ENCODE measurements at regions not wholly inside any gene's neighbourhood (a gene's known extent, or its start where the extent isn't known, plus 50 kb on each side); places are given as distances from the start of the nearest gene placed in this dataset.

DNA sequence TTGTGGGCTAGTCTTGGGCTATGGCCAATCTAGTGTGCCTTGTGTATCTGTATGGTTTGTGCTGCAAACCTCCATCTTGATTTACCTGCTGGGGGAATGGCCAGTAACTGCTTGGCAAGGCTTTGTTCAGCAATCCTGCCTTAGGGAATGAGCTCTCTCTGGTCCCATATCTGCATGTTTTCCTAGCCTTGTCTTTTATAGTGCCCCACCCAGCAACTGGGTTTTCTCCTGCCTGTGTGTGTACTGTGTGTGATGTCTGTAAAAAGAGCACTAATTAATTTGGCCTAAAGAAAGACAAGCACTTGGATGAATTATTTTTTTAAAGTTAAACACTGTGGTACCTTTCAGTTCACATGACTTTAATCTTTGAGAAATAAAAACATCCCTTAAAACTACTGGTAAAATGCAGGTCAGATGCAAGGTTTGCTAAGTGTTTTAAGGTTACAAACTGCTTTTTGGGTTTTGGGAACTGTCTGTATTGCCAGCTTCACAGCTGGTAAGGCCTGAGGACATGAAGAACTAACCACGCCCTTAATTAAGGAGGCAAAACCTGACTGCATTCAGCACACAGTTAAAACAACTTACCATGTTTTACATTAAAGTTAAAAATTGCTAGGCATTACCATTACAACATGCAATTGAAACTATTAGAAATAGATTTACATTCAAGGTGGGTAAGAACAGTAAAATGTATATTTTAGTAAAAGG lies 1169.2 kb downstream of the OTOL1 start:
- Histone ChIP-seq H3K27me3 (ENCODE audit: low read depth, low read length) (no peaks in the 10 kb centered on the region), H3K9me3 (ENCODE audit: insufficient read depth, low read length) (no peaks in the 10 kb centered on the region), H3K4me2 (ENCODE audit: low read length) (no peak overlapping the region), H3K79me2 (ENCODE audit: low read length) (no peaks in the 10 kb centered on the region), H3K4me3 (ENCODE audit: low read length) (no peak overlapping the region), H3K9ac (ENCODE audit: low read length) (no peak overlapping the region), H3K36me3 (replicated peaks; ENCODE audit: low read depth, low read length) (no peaks in the 10 kb centered on the region), H3K27ac (ENCODE audit: low read length) (no peak overlapping the region), H2AFZ (ENCODE audit: low read depth, low read length) (no peak overlapping the region), H4K20me1 (ENCODE audit: insufficient read depth, low read length) (no peaks in the 10 kb centered on the region), H3K4me1 (ENCODE audit: low read length) (no peaks in the 10 kb centered on the region)
- TF ChIP-seq, protein P1, sequence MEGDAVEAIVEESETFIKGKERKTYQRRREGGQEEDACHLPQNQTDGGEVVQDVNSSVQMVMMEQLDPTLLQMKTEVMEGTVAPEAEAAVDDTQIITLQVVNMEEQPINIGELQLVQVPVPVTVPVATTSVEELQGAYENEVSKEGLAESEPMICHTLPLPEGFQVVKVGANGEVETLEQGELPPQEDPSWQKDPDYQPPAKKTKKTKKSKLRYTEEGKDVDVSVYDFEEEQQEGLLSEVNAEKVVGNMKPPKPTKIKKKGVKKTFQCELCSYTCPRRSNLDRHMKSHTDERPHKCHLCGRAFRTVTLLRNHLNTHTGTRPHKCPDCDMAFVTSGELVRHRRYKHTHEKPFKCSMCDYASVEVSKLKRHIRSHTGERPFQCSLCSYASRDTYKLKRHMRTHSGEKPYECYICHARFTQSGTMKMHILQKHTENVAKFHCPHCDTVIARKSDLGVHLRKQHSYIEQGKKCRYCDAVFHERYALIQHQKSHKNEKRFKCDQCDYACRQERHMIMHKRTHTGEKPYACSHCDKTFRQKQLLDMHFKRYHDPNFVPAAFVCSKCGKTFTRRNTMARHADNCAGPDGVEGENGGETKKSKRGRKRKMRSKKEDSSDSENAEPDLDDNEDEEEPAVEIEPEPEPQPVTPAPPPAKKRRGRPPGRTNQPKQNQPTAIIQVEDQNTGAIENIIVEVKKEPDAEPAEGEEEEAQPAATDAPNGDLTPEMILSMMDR (IDR thresholded peaks at IDR 0.05; ENCODE audit: low read depth, low read length): no peak
- TF ChIP-seq EZH2phosphoT487 (IDR thresholded peaks at IDR 0.05; ENCODE audit: low read depth): no peak

DNA sequence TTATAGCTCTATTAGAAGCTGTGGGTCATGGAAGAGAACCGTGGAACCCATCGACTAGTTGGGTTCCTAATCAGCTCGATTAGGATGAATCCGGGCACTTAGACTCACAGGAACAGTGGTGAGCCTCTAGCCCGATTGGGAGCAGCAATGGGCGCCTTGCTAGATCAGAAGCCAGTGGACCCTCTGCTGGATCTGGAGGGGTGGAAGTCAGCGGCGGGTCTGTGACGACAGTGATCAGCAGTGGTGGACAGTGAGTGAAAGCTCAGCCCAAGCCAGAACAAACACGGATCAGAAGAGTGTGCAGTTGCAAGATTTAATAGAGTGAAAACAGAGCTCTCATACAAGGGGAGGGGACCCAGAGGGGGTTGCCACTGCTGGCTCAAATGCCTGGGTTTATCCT lies 1170.2 kb downstream of the OTOL1 start:
- no peak overlapping the region for H3K27ac ChIP-seq (ENCODE audit: low read length)
- no peaks in the 10 kb centered on the region for H3K36me3 ChIP-seq (replicated peaks; ENCODE audit: low read depth, low read length)
- H2AFZ ChIP-seq (ENCODE audit: low read depth, low read length): no peak overlapping the region
- no peaks in the 10 kb centered on the region for H3K27me3 ChIP-seq (ENCODE audit: low read depth, low read length)
- no peaks in the 10 kb centered on the region for H3K9me3 ChIP-seq (ENCODE audit: insufficient read depth, low read length)
- no peak overlapping the region for H3K4me3 ChIP-seq (ENCODE audit: low read length)
- no peaks in the 10 kb centered on the region for H3K79me2 ChIP-seq (ENCODE audit: low read length)
- TF ChIP-seq, protein P1 (IDR thresholded peaks at IDR 0.05; ENCODE audit: low read depth, low read length): no peak
- TF ChIP-seq EZH2phosphoT487 (IDR thresholded peaks at IDR 0.05; ENCODE audit: low read depth): no peak
- H4K20me1 ChIP-seq (ENCODE audit: insufficient read depth, low read length): no peaks in the 10 kb centered on the region
- H3K9ac ChIP-seq (ENCODE audit: low read length): no peak overlapping the region
- H3K4me2 ChIP-seq (ENCODE audit: low read length): no peak overlapping the region
- H3K4me1 ChIP-seq (ENCODE audit: low read length): no peaks in the 10 kb centered on the region

DNA sequence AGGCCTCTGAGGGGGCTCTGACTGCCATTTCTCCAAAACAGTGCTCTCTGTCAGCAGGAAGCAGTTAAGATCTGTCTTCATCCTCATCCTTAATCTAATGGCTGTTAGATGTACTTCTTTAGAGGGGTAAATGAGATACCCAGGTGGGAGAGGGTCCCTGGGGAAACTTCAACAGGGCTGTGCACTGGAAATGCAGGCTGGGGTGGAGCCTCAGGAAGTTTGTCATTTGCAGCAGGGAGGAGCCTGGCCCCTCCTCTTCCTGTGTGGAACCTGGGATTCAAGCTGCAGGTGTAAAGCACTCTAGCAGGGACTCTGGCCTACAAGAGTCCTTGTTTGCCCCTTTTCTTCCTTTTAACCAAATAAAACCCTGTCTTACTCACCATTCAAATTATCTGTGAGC lies 1173.6 kb downstream of the OTOL1 start:
- Histone ChIP-seq H3K27ac (ENCODE audit: low read length) (no peak overlapping the region), H3K36me3 (replicated peaks; ENCODE audit: low read depth, low read length) (no peaks in the 10 kb centered on the region), H3K9ac (ENCODE audit: low read length) (no peak overlapping the region), H2AFZ (ENCODE audit: low read depth, low read length) (no peak overlapping the region), H3K4me1 (ENCODE audit: low read length) (peaks cover 3% of the 10 kb centered on the region; the same call in 1 of the 2 replicates), H3K4me3 (ENCODE audit: low read length) (no peak overlapping the region), H3K4me2 (ENCODE audit: low read length) (no peak overlapping the region), H3K79me2 (ENCODE audit: low read length) (no peaks in the 10 kb centered on the region), H3K27me3 (ENCODE audit: low read depth, low read length) (no peaks in the 10 kb centered on the region), H4K20me1 (ENCODE audit: insufficient read depth, low read length) (no peaks in the 10 kb centered on the region), H3K9me3 (ENCODE audit: insufficient read depth, low read length) (no peaks in the 10 kb centered on the region)
- TF ChIP-seq, protein P1 (IDR thresholded peaks at IDR 0.05; ENCODE audit: low read depth, low read length): no peak
- no peak for TF ChIP-seq EZH2phosphoT487 (IDR thresholded peaks at IDR 0.05; ENCODE audit: low read depth)

DNA sequence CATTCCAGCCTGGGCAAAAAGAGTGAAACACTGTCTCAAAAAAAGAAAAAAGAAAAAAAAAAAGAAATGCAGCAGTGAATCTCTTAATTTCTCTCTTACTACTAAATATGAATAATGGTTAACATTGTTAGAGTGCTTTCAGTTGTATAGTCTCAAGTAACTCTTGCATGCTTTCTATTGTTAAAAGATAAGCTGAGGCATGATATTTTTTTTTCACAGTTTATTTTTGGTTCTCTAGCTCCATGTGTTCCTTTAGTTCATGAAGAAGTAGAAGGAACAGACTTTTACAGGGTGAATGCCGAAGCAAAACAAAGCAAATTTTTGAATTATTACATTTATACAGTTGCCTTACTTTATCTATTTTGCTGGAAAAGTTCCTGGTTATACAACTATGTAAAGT lies 1180.9 kb downstream of the OTOL1 start:
- Histone ChIP-seq H2AFZ (ENCODE audit: low read depth, low read length) (no peak overlapping the region), H3K4me3 (ENCODE audit: low read length) (no peak overlapping the region)

More for the DNA sequence above, 1180.9 kb downstream of the OTOL1 start:
- TF ChIP-seq, protein P1 (IDR thresholded peaks at IDR 0.05; ENCODE audit: low read depth, low read length): no peak
- no peak for TF ChIP-seq EZH2phosphoT487 (IDR thresholded peaks at IDR 0.05; ENCODE audit: low read depth)
- Histone ChIP-seq H3K79me2 (ENCODE audit: low read length) (no peaks in the 10 kb centered on the region), H3K4me2 (ENCODE audit: low read length) (no peak overlapping the region), H3K27me3 (ENCODE audit: low read depth, low read length) (no peaks in the 10 kb centered on the region), H3K27ac (ENCODE audit: low read length) (no peak overlapping the region), H3K9ac (ENCODE audit: low read length) (no peak overlapping the region), H3K4me1 (ENCODE audit: low read length) (no peaks in the 10 kb centered on the region), H3K9me3 (ENCODE audit: insufficient read depth, low read length) (no peaks in the 10 kb centered on the region), H3K36me3 (replicated peaks; ENCODE audit: low read depth, low read length) (no peaks in the 10 kb centered on the region), H4K20me1 (ENCODE audit: insufficient read depth, low read length) (no peaks in the 10 kb centered on the region)

Measured in OCI-LY3 (cell line).